ENCODE measurements at regions not wholly inside any gene's neighbourhood (a gene's known extent, or its start where the extent isn't known, plus 50 kb on each side); places are given as distances from the start of the nearest gene placed in this dataset.

DNA sequence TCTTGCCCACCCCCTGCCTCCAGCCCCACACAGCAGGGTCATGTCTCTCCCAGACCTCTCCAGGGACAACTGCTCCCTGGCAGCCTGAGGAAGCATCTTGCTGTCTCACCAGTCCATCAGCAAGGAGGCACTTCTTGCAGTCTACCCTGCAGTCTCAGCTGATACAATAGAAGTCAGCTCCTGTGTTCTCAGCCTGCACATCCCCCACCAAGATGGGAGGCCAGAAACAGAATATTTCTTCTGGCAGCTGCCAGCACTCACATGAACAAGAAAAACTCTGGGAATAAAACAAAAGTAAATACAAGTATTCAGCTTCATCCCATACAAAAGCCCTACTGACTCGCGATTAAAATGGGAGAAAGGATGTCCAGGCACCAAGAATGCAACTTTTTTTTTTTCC is 457.4 kb upstream of the PROK2 start:
- peaks cover 39% of the 10 kb centered on the region for H3K4me1 Mint-ChIP-seq (ENCODE audit: unreplicated experiment)
- peaks cover 27% of the 10 kb centered on the region for H3K27me3 Mint-ChIP-seq (ENCODE audit: unreplicated experiment)
- TF ChIP-seq CTCF (IDR thresholded peaks at IDR 0.05): no peak
- no peaks in the 10 kb centered on the region for H3K9me3 Mint-ChIP-seq (ENCODE audit: unreplicated experiment)
- no peak overlapping the region for H3K4me3 Mint-ChIP-seq (ENCODE audit: unreplicated experiment)
- DNase-seq (ENCODE audit: extremely low spot score, unreplicated experiment): no peak
- no peaks in the 10 kb centered on the region for H3K36me3 Mint-ChIP-seq (ENCODE audit: unreplicated experiment)
- no peak overlapping the region for H3K27ac Mint-ChIP-seq (ENCODE audit: unreplicated experiment)

DNA sequence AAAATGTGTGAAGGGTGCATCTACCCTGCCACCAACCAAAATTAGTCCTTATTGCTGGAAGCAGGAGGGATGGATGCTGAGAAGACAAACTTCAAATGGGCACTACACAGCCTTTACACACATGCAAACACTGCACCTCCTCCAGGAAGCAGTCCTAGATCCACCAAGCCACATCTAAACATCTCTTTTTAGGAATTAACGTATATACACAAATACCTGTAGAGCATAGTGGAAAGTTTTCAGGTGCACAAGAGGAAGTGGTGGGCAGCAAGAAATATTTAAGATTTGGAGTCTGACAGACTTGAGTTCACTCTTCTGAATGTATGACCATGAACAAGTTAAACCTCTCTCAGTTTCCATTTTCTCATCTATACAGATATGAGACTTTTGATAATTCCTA is 456.6 kb upstream of the PROK2 start:
- H3K4me3 Mint-ChIP-seq (ENCODE audit: unreplicated experiment): no peak overlapping the region
- no peaks in the 10 kb centered on the region for H3K36me3 Mint-ChIP-seq (ENCODE audit: unreplicated experiment)
- H3K27ac Mint-ChIP-seq (ENCODE audit: unreplicated experiment): no peak overlapping the region
- peaks cover 25% of the 10 kb centered on the region for H3K27me3 Mint-ChIP-seq (ENCODE audit: unreplicated experiment)
- peaks cover 39% of the 10 kb centered on the region for H3K4me1 Mint-ChIP-seq (ENCODE audit: unreplicated experiment)
- no peak for TF ChIP-seq CTCF (IDR thresholded peaks at IDR 0.05)
- H3K9me3 Mint-ChIP-seq (ENCODE audit: unreplicated experiment): no peaks in the 10 kb centered on the region
- DNase-seq (ENCODE audit: extremely low spot score, unreplicated experiment): no peak

GRCh38 chr3:72240531-72240930 is 455.6 kb upstream of the PROK2 start:
- no peak overlapping the region for H3K4me3 Mint-ChIP-seq (ENCODE audit: unreplicated experiment)
- no peaks in the 10 kb centered on the region for H3K9me3 Mint-ChIP-seq (ENCODE audit: unreplicated experiment)
- H3K27ac Mint-ChIP-seq (ENCODE audit: unreplicated experiment): no peak overlapping the region
- H3K36me3 Mint-ChIP-seq (ENCODE audit: unreplicated experiment): no peaks in the 10 kb centered on the region
- H3K27me3 Mint-ChIP-seq (ENCODE audit: unreplicated experiment): peaks cover 32% of the 10 kb centered on the region
- no peak for TF ChIP-seq CTCF (IDR thresholded peaks at IDR 0.05)
- DNase-seq (ENCODE audit: extremely low spot score, unreplicated experiment): no peak
- H3K4me1 Mint-ChIP-seq (ENCODE audit: unreplicated experiment): peaks cover 38% of the 10 kb centered on the region

GRCh38 chr3:72238801-72239200 is 453.9 kb upstream of the PROK2 start:
- peaks cover 34% of the 10 kb centered on the region for H3K4me1 Mint-ChIP-seq (ENCODE audit: unreplicated experiment)
- TF ChIP-seq CTCF (IDR thresholded peaks at IDR 0.05): no peak
- H3K27me3 Mint-ChIP-seq (ENCODE audit: unreplicated experiment): peaks cover 28% of the 10 kb centered on the region
- no peak overlapping the region for H3K27ac Mint-ChIP-seq (ENCODE audit: unreplicated experiment)
- DNase-seq (ENCODE audit: extremely low spot score, unreplicated experiment): no peak
- no peak overlapping the region for H3K4me3 Mint-ChIP-seq (ENCODE audit: unreplicated experiment)
- no peaks in the 10 kb centered on the region for H3K9me3 Mint-ChIP-seq (ENCODE audit: unreplicated experiment)
- no peaks in the 10 kb centered on the region for H3K36me3 Mint-ChIP-seq (ENCODE audit: unreplicated experiment)

DNA sequence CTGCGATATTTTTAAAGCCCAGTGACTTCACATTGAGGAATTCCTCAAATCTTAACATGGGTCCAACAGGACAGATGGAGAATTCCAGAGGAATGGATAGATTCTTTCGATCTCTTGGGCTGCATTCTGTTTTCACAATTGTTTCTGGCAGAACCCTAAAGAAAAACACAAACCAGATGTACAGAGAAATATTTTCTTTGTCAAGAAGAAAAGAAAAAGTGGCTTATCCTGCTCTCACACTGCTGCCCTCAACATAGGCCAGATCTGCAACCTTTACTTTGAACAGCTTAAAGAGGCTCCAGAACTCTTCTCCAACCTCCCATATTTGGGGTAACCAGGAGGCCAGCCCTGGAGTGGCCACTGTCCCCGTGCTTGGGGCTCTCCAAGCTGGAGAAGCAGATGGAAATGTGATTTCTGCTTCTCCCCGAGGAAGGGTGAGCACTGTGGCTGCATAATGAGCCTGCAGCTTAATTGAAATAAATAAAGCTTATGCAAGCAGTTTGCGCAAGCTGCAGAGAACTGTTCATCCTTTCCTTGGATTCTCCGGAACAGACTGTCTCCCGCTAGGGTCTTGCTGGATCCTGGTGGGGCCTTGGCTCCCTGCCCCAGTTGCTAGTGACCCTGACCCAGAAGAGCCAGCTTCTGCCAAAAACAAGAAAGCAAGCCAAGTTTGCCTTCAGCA is 453.2 kb upstream of the PROK2 start:
- DNase-seq (ENCODE audit: extremely low spot score, unreplicated experiment): no peak
- Mint-ChIP-seq H3K27me3 (ENCODE audit: unreplicated experiment) (peaks cover 28% of the 10 kb centered on the region), H3K9me3 (ENCODE audit: unreplicated experiment) (no peaks in the 10 kb centered on the region), H3K4me1 (ENCODE audit: unreplicated experiment) (peaks cover 34% of the 10 kb centered on the region), H3K27ac (ENCODE audit: unreplicated experiment) (no peak overlapping the region), H3K4me3 (ENCODE audit: unreplicated experiment) (no peak overlapping the region), H3K36me3 (ENCODE audit: unreplicated experiment) (no peaks in the 10 kb centered on the region)
- no peak for TF ChIP-seq CTCF (IDR thresholded peaks at IDR 0.05)

All from osteocyte (in vitro differentiated cells).